ENCODE measurements at regions not wholly inside any gene's neighbourhood (a gene's known extent, or its start where the extent isn't known, plus 50 kb on each side); places are given as distances from the start of the nearest gene placed in this dataset.

DNA sequence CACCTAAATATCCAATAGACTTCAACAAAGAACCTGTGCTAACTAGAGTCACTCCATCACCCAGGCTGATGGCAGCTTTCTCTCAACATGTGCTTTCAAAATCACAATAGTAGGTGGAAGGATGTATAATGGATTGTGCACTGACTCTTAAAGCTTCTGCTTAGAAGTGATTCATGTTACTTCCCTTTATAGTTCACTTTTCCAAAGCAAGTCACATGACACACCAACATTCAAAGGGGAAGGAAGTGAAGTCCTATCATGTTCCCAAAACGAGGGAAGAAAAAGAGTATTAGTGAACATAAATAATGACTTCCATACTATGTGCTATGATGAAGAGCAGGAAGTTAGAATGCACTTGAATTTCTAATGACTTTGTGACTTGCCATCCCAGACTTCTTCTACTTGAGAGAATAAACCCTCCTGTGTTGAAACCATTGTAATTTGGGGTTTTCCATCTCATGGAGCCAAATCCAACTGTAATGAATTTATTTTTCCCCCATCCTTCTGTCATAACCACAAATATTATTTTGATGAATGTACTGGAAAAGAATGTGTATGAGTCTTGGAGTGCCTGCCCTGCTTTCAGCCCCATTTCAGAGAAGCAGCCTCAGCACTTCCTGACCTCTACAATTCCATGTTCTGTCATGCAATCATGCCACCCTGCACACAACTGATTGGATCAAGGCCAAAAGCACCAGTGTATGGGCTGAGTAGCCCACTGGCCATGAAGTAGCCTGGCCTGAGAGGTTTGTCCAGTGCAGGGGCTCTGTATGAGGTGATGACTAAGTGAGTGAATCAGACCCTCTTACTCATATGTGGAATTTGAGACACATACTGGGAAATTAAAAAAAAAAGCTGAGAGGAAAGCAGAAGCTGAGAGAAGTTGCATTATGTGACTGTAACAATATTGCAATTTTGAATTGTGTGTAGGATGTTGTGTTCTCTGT lies 525.9 kb upstream of the CLINT1 start:
- TF ChIP-seq, protein P1, sequence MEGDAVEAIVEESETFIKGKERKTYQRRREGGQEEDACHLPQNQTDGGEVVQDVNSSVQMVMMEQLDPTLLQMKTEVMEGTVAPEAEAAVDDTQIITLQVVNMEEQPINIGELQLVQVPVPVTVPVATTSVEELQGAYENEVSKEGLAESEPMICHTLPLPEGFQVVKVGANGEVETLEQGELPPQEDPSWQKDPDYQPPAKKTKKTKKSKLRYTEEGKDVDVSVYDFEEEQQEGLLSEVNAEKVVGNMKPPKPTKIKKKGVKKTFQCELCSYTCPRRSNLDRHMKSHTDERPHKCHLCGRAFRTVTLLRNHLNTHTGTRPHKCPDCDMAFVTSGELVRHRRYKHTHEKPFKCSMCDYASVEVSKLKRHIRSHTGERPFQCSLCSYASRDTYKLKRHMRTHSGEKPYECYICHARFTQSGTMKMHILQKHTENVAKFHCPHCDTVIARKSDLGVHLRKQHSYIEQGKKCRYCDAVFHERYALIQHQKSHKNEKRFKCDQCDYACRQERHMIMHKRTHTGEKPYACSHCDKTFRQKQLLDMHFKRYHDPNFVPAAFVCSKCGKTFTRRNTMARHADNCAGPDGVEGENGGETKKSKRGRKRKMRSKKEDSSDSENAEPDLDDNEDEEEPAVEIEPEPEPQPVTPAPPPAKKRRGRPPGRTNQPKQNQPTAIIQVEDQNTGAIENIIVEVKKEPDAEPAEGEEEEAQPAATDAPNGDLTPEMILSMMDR (IDR thresholded peaks at IDR 0.05 in 2 of 3, conservative IDR thresholded peaks at IDR 0.05 in 1 of 3; ENCODE audit: control insufficient read depth in 2 of 3, extremely low read depth in 1 of 3, insufficient read depth in 1 of 3, low read depth in 3 of 3, low read length in 3 of 3) = no peak
- TF ChIP-seq, protein P2, sequence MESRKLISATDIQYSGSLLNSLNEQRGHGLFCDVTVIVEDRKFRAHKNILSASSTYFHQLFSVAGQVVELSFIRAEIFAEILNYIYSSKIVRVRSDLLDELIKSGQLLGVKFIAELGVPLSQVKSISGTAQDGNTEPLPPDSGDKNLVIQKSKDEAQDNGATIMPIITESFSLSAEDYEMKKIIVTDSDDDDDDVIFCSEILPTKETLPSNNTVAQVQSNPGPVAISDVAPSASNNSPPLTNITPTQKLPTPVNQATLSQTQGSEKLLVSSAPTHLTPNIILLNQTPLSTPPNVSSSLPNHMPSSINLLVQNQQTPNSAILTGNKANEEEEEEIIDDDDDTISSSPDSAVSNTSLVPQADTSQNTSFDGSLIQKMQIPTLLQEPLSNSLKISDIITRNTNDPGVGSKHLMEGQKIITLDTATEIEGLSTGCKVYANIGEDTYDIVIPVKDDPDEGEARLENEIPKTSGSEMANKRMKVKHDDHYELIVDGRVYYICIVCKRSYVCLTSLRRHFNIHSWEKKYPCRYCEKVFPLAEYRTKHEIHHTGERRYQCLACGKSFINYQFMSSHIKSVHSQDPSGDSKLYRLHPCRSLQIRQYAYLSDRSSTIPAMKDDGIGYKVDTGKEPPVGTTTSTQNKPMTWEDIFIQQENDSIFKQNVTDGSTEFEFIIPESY (IDR thresholded peaks at IDR 0.05) = no peak
- TF ChIP-seq, protein P3, sequence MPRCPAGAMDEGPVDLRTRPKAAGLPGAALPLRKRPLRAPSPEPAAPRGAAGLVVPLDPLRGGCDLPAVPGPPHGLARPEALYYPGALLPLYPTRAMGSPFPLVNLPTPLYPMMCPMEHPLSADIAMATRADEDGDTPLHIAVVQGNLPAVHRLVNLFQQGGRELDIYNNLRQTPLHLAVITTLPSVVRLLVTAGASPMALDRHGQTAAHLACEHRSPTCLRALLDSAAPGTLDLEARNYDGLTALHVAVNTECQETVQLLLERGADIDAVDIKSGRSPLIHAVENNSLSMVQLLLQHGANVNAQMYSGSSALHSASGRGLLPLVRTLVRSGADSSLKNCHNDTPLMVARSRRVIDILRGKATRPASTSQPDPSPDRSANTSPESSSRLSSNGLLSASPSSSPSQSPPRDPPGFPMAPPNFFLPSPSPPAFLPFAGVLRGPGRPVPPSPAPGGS (IDR thresholded peaks at IDR 0.05; ENCODE audit: borderline replicate concordance, insufficient read depth, low read depth, low read length, poor library complexity, severe bottlenecking) = no peak
- TF ChIP-seq, protein P4, sequence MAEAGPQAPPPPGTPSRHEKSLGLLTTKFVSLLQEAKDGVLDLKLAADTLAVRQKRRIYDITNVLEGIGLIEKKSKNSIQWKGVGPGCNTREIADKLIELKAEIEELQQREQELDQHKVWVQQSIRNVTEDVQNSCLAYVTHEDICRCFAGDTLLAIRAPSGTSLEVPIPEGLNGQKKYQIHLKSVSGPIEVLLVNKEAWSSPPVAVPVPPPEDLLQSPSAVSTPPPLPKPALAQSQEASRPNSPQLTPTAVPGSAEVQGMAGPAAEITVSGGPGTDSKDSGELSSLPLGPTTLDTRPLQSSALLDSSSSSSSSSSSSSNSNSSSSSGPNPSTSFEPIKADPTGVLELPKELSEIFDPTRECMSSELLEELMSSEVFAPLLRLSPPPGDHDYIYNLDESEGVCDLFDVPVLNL (IDR thresholded peaks at IDR 0.05; ENCODE audit: low read depth, low read length) = no peak
- TF ChIP-seq POLR2A (IDR thresholded peaks at IDR 0.05; ENCODE audit: low read depth, low read length) (no peak), EGR1 (IDR thresholded peaks at IDR 0.05; ENCODE audit: borderline replicate concordance in 1 of 2, low read depth in 2 of 2, low read length in 2 of 2) (no peak), CHD2 (IDR thresholded peaks at IDR 0.05; ENCODE audit: borderline replicate concordance, low read depth, low read length) (no peak), SRF (IDR thresholded peaks at IDR 0.05; ENCODE audit: low read depth in 2 of 2, low read length in 2 of 2) (no peak), ASH2L (IDR thresholded peaks at IDR 0.05; ENCODE audit: borderline replicate concordance, low read depth) (no peak), KDM1A (IDR thresholded peaks at IDR 0.05; ENCODE audit: borderline replicate concordance) (no peak)
